H1 (cell line): ENCODE measurements at regions not wholly inside any gene's neighbourhood (a gene's known extent, or its start where the extent isn't known, plus 50 kb on each side); places are given as distances from the start of the nearest gene placed in this dataset.
A peak's percentile ranks its signal among the peaks of the same experiment; 100 is the strongest.

Source experiments
- BACH1 ChIP-seq: IDR thresholded peaks from 2 replicates; pipeline ENCODE4 v1.6.1; 2012; ENCODE audit warnings: low read length, improper control_type of control experiment
- HDAC6 ChIP-seq: IDR thresholded peaks from one replicate; pipeline ENCODE4 v1.7.1; 2012; ENCODE audit warnings: low read depth, mild to moderate bottlenecking, inconsistent platforms, low read length, moderate library complexity
- POU5F1 ChIP-seq: IDR thresholded peaks from 2 replicates; pipeline ENCODE4 v1.6.1; 2011; ENCODE audit warnings: low read depth, mild to moderate bottlenecking, low read length, moderate library complexity
- TCF12 ChIP-seq: IDR thresholded peaks from 2 replicates; pipeline ENCODE4 v1.6.1; 2011; ENCODE audit warnings: low read depth, mild to moderate bottlenecking, low read length
- TEAD4 ChIP-seq: IDR thresholded peaks from 2 replicates; pipeline ENCODE4 v1.6.1; 2012; ENCODE audit warnings: low read depth, low read length, inconsistent platforms, mixed read lengths
- YY1 ChIP-seq: IDR thresholded peaks from 2 replicates; pipeline ENCODE4 v1.6.1; 2011; ENCODE audit warnings: low read depth, mild to moderate bottlenecking, low read length
- TF ChIP-seq, protein P1 (sequence below): fragments of 300-600 bp; sonication (generic); IDR thresholded peaks from 2 replicates; pipeline ENCODE4 v1.7.1; 2012; ENCODE audit warnings: low read length, moderate library complexity, mild to moderate bottlenecking, inconsistent platforms; ENCODE audit not compliant: insufficient replicate concordance
- TF ChIP-seq, protein P2 (sequence below): IDR thresholded peaks from 2 replicates; pipeline ENCODE4 v1.6.1; 2012; ENCODE audit warnings: inconsistent platforms
- TF ChIP-seq, protein P3 (sequence below): IDR thresholded peaks from 2 replicates; pipeline ENCODE4 v1.6.1; 2011; ENCODE audit warnings: low read depth, mild to moderate bottlenecking, low read length; ENCODE audit not compliant: insufficient read depth

- TF ChIP-seq, protein P1, sequence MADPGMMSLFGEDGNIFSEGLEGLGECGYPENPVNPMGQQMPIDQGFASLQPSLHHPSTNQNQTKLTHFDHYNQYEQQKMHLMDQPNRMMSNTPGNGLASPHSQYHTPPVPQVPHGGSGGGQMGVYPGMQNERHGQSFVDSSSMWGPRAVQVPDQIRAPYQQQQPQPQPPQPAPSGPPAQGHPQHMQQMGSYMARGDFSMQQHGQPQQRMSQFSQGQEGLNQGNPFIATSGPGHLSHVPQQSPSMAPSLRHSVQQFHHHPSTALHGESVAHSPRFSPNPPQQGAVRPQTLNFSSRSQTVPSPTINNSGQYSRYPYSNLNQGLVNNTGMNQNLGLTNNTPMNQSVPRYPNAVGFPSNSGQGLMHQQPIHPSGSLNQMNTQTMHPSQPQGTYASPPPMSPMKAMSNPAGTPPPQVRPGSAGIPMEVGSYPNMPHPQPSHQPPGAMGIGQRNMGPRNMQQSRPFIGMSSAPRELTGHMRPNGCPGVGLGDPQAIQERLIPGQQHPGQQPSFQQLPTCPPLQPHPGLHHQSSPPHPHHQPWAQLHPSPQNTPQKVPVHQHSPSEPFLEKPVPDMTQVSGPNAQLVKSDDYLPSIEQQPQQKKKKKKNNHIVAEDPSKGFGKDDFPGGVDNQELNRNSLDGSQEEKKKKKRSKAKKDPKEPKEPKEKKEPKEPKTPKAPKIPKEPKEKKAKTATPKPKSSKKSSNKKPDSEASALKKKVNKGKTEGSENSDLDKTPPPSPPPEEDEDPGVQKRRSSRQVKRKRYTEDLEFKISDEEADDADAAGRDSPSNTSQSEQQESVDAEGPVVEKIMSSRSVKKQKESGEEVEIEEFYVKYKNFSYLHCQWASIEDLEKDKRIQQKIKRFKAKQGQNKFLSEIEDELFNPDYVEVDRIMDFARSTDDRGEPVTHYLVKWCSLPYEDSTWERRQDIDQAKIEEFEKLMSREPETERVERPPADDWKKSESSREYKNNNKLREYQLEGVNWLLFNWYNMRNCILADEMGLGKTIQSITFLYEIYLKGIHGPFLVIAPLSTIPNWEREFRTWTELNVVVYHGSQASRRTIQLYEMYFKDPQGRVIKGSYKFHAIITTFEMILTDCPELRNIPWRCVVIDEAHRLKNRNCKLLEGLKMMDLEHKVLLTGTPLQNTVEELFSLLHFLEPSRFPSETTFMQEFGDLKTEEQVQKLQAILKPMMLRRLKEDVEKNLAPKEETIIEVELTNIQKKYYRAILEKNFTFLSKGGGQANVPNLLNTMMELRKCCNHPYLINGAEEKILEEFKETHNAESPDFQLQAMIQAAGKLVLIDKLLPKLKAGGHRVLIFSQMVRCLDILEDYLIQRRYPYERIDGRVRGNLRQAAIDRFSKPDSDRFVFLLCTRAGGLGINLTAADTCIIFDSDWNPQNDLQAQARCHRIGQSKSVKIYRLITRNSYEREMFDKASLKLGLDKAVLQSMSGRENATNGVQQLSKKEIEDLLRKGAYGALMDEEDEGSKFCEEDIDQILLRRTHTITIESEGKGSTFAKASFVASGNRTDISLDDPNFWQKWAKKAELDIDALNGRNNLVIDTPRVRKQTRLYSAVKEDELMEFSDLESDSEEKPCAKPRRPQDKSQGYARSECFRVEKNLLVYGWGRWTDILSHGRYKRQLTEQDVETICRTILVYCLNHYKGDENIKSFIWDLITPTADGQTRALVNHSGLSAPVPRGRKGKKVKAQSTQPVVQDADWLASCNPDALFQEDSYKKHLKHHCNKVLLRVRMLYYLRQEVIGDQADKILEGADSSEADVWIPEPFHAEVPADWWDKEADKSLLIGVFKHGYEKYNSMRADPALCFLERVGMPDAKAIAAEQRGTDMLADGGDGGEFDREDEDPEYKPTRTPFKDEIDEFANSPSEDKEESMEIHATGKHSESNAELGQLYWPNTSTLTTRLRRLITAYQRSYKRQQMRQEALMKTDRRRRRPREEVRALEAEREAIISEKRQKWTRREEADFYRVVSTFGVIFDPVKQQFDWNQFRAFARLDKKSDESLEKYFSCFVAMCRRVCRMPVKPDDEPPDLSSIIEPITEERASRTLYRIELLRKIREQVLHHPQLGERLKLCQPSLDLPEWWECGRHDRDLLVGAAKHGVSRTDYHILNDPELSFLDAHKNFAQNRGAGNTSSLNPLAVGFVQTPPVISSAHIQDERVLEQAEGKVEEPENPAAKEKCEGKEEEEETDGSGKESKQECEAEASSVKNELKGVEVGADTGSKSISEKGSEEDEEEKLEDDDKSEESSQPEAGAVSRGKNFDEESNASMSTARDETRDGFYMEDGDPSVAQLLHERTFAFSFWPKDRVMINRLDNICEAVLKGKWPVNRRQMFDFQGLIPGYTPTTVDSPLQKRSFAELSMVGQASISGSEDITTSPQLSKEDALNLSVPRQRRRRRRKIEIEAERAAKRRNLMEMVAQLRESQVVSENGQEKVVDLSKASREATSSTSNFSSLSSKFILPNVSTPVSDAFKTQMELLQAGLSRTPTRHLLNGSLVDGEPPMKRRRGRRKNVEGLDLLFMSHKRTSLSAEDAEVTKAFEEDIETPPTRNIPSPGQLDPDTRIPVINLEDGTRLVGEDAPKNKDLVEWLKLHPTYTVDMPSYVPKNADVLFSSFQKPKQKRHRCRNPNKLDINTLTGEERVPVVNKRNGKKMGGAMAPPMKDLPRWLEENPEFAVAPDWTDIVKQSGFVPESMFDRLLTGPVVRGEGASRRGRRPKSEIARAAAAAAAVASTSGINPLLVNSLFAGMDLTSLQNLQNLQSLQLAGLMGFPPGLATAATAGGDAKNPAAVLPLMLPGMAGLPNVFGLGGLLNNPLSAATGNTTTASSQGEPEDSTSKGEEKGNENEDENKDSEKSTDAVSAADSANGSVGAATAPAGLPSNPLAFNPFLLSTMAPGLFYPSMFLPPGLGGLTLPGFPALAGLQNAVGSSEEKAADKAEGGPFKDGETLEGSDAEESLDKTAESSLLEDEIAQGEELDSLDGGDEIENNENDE, result peak; percentile 88
- TF ChIP-seq, protein P2, sequence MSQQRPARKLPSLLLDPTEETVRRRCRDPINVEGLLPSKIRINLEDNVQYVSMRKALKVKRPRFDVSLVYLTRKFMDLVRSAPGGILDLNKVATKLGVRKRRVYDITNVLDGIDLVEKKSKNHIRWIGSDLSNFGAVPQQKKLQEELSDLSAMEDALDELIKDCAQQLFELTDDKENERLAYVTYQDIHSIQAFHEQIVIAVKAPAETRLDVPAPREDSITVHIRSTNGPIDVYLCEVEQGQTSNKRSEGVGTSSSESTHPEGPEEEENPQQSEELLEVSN, result no peak
- TF ChIP-seq YY1 (0 out of 2 replicates have a peak, but pooled peaks have one; percentile 20), TCF12 (peak; percentile 99), POU5F1 (peak; percentile 89), HDAC6 (no peak), TEAD4 (0 out of 2 replicates have a peak, but pooled peaks have one; percentile 26), BACH1 (no peak)
- TF ChIP-seq, protein P3, sequence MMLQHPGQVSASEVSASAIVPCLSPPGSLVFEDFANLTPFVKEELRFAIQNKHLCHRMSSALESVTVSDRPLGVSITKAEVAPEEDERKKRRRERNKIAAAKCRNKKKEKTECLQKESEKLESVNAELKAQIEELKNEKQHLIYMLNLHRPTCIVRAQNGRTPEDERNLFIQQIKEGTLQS, result no peak
Observed at GRCh38 chr5:166073901-166074581, 2217.4 kb upstream of the WWC1 start (continued).
